Heart left ventricle (tissue), 13 donors: ENCODE measurements at regions not wholly inside any gene's neighbourhood (a gene's known extent, or its start where the extent isn't known, plus 50 kb on each side); places are given as distances from the start of the nearest gene placed in this dataset.

Experiments used
- CTCF ChIP-seq, 12 donors: fragments of 200-600 bp; sonication (generic) in 4 of 12; IDR thresholded peaks; one replicate each; pipeline versions ENCODE4 v1.5.0 to v1.8.0; 2018 to 2022; ENCODE audit warnings: antibody characterized with exemption in 12 of 12, mild to moderate bottlenecking in 5 of 12
- POLR2A ChIP-seq, 2 donors: fragments of 450-650 bp; IDR thresholded peaks; one replicate each; pipeline ENCODE4 v1.6.1; 2017; ENCODE audit warnings: antibody characterized with exemption in 2 of 2, mild to moderate bottlenecking in 2 of 2, moderate library complexity in 2 of 2
- donor health status: ischemic (EF 13 %, LVEDD 7.1; RV severe dilation, severe dysfunction).
- donor health status: DM: no; HTN: yes; CAD: no.
- donor health status: DM: no; HTN: no; CAD: no.
- donor health status: ischemic (EF 25% LVEDD 6.9; RV normal size, moderate dysfunction).
- donor health status: ischemic (EF 25% LVEDD 5.7; RV mildly dilated, moderate dysfunction).
- donor health status: ischemic (EF 35%, LVEDD 5.7; RV mildly dilated, moderate dysfunction).
- donor health status: nonischemic (EF 11% LVEDD 7.7; RV severe dilation, severe dysfunction).
- donor health status: DM: yes; HTN: yes; CAD: no.
- donor health status: PGD.
- donor health status: ischemic (EF 29% LVEDD 5.4; RV normal size, mild dysfunction).
- donor health status: nonischemic (EF 23%, LVEDD 6.1; RV moderate dilation, normal function).

GRCh38 chr17:45648642-45649041, 135.5 kb upstream of the CRHR1 start:
- no peak for TF ChIP-seq CTCF (IDR thresholded peaks at IDR 0.05)
- no peak for TF ChIP-seq POLR2A (IDR thresholded peaks at IDR 0.05)
